8988T (cell line): ENCODE measurements at regions not wholly inside any gene's neighbourhood (a gene's known extent, or its start where the extent isn't known, plus 50 kb on each side); places are given as distances from the start of the nearest gene placed in this dataset.
"Not testable (repeated sequence)": the region's sequence is repeated elsewhere in the genome, so short reads cannot be mapped to it uniquely, and the experiment has no call there.

Source experiments
- DNase-seq: peaks from one replicate; pipeline ENCODE4 v3.0.0; 2011

DNA sequence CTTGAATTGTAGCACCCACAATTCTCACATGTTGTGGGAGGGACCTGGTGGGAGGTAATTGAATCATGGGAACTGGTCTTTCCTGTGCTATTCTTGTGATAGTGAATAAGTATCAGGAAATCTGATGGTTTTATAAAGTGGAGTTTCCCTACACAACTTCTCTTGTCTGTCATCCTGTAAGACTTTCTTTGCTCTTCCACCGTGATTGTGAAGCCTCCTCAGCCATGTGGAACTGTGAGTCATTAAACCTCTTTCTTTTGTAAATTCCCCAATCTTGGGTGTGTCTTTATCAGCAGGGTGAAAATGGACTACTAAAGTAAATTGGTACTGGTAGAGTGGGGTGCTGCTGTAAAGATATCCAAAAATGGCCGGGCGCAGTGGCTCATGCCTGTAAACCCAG, 215.6 kb downstream of the LIG4 start:
- DNase-seq, result no peak

DNA sequence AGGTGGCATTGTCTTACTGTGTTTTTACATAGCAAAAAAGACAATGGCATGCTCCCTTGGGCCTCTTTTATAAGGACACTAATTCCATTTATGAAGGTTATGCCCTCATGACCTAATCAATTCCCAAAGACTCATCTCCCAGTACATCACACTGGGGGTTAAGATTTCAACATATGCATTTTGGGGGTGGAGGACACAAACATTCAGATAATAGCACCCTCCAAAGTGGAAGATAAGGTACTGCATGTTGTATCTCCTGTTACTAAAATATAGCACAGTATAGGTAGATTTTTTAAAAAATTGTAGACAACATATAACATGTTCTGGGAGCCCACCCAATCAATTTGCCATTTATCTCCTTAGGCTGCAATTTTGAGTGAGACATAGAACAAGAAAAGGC, 221.2 kb downstream of the LIG4 start:
- DNase-seq, result no peak

- DNase-seq, result no peak
Measured at GRCh38 chr13:107993239-107993949, 221.9 kb downstream of the LIG4 start.

DNA sequence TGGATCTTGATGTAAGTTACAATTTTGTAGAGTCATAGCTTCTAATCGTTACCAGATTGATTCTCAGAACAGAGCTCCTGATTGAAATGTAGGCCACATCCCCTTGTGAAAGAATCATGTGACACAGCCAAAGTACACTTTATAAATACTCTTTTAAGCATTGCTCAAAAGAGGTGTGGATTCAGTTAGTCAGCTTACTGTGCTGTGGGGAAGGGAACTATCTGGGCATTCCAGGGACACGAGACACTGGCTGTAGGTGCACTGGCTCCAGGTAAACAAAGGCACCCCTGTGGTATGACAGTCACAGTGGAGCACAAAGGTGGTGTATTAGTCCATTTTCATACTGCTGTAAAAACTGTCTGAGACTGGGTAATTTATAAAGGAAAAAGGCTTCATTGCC, 222.8 kb downstream of the LIG4 start:
- DNase-seq, result no peak

DNA sequence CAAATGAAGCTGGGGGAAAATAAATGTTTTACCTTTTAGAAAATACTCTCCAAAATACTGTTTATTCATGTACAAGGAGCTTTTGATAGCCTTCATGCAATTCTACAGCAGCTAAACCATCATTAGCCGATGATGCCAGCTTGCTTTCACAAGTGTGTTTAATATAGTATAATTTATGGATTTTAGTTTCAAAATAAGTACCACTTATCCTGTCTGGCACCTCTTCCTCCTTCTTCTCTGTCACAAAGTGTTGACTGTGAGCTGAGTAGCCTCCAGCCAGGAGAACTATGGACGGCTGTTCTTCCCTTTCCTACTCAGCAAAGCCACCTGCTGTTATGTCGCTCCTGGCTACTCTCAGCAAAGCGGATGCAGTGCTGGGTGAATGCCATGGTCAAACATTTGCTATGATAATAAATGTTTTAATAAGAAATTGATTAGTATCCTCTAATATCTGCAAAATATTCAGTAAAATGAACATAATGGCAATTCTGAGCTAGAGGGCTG, 238.2 kb downstream of the LIG4 start:
- no peak for DNase-seq

DNA sequence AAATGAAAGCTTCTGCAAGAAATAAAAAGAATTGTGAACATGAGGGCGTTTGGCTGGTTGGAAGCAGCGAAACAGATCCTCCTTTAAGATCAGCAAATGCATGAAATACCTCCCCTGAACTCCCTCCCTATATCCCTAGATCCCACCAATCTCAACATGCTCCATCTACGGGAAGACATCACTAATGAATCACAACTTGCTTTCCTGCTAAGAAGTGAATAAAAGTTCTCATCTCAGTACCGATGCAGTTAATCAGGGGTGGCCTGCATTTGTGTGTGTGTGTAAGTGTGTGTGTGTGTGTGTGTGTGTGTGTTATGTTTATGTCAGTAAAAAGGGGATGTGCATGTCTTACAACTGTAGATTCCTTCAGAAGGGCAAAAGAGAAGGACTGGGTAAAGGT, 238.7 kb downstream of the LIG4 start:
- DNase-seq, result no peak

GRCh38 chr13:107974409-107974808, 240.9 kb downstream of the LIG4 start:
- no peak for DNase-seq

- no peak for DNase-seq
Measured at GRCh38 chr13:107969546-107969945, 245.8 kb downstream of the LIG4 start.

DNA sequence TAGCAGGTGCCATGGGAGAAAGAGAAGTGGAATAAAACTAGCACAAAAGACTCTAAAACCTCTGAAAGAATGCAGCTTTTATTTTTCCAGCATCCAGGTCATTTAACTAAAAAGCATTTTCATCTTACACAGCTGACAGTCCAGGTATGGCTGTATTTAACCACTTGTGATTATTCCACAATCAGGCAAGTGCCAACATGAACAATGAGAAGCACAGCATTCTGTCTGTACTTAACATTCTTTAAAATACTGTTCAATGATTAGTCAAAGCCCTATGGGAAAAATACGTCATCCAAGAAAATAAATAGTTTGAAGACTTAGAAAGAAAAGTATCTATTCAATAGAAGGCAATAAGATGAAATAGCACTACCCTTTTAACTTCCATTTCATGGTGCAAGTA, 246.9 kb downstream of the LIG4 start:
- DNase-seq, result no peak

- no peak for DNase-seq
Measured at GRCh38 chr13:107964395-107964794, 250.9 kb downstream of the LIG4 start.

DNA sequence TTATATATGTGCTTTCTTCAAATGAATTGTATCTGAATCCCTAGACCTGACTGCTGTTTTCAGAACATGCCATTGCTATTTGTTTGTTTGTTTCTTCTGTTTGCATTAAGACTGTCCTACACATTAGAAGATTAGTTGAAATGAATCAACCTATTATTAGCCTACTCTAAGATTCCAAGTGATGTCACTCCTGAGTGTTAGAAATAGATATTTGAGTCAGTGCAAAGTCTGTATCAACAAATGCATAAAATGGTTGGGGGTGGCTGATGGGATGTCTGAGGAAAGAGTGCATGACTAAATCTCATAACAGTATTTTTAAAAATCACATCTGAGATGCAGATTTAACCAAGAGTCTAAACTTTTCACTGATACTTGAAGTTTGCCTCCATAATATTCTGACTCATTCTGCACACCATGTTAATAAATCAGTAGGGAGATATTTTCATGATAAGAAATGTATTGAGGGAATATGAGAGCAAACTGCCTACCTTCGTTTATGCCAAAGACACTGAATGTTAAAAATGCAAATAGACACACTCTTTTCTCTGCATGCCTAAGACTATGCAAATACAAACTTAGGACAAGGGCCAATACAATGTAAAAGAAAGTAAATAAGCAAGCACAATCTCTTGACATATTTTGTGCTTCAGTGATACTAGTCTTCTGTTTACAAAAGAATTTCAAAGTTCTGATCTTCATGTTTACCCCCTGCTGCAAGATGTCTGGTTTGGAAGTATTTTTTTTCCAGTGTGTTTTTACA, 253.3 kb downstream of the LIG4 start:
- DNase-seq, result no peak

DNA sequence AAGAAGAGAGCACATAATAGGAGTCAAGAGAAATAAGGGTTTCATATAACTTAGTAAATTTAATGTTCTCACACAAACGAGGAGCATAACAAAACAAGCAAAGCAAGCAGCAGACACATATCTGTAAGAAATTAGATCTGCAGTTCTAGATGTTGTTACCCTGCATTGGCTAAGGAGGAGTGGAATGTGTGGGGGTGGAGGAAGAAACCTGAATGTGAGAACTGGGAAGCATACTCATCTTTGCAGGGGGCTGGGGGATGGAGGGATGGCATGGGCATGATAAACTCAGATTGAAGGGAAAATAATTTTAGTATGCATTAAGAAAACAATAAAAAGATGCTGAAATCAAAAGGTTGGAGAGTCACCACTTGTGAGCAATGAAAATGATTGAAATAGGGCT, 255.0 kb downstream of the LIG4 start:
- DNase-seq, result no peak

GRCh38 chr13:107956889-107957288, 258.4 kb downstream of the LIG4 start:
- no peak for DNase-seq

- DNase-seq, result no peak
Measured at GRCh38 chr13:107942030-107942617, 273.2 kb downstream of the LIG4 start.

GRCh38 chr13:107941345-107942029, 273.8 kb downstream of the LIG4 start:
- DNase-seq, result no peak

GRCh38 chr13:107937848-107938247, 277.5 kb downstream of the LIG4 start:
- no peak for DNase-seq

- DNase-seq, result no peak
Measured at GRCh38 chr13:107931056-107931455, 284.3 kb downstream of the LIG4 start.

DNA sequence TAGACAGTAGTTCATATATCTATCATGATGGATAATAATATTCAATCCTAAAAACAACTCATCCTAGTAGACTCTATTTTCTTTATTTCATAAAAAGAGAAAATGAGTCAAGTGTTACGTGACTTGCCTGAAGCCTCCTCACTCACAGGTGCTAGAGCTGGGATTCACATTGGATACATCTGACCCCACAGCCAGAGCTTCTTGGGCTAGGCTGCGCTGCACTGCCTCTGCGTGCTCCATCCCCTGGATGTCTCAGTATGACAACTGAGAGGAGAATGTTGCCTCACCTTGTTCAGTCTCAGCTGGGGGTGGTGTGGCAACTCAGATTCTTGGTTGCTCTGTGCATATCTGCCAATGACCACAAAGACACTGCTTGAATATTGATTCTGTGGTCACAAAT, 286.6 kb downstream of the LIG4 start:
- DNase-seq, result no peak

- no peak for DNase-seq
Measured at GRCh38 chr13:107927557-107927956, 287.8 kb downstream of the LIG4 start.

DNA sequence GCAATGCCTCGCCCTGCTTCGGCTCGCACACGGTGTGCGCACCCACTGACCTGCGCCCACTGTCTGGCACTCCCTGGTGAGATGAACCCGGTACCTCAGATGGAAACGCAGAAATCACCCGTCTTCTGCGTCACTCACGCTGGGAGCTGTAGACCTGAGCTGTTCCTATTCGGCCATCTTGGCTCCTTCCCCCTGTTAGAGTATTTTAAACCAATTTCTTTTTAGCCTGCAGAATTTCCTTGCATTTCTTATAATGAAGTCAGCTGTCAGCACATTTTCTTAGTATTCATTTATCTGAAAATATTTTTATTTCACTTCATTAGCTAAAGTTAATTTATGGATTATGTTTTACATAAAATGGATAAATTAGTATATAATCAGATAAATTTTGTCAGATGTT, 288.8 kb downstream of the LIG4 start:
- DNase-seq, result not testable (repeated sequence)

GRCh38 chr13:107916902-107917301, 298.4 kb downstream of the LIG4 start:
- not testable (repeated sequence) for DNase-seq

DNA sequence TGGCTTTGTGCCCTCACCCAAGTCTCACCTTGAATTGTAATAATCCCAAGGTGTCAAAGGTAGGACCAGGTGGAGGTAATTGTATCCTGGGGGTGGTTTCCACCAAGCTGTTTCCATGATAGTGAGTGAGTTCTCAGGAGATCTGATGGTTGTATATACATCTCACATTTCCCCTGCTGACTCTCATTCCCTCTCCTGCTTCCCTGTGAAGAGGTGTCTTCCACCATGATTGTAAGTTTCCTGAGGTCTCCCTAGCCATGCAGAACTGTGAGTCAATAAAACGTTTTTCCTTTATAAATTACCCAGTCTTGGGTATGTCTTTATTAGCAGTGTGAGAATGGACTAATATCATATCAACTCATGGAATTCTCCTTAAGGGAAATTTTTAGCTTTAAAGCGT, 302.6 kb downstream of the LIG4 start:
- DNase-seq, result no peak

DNA sequence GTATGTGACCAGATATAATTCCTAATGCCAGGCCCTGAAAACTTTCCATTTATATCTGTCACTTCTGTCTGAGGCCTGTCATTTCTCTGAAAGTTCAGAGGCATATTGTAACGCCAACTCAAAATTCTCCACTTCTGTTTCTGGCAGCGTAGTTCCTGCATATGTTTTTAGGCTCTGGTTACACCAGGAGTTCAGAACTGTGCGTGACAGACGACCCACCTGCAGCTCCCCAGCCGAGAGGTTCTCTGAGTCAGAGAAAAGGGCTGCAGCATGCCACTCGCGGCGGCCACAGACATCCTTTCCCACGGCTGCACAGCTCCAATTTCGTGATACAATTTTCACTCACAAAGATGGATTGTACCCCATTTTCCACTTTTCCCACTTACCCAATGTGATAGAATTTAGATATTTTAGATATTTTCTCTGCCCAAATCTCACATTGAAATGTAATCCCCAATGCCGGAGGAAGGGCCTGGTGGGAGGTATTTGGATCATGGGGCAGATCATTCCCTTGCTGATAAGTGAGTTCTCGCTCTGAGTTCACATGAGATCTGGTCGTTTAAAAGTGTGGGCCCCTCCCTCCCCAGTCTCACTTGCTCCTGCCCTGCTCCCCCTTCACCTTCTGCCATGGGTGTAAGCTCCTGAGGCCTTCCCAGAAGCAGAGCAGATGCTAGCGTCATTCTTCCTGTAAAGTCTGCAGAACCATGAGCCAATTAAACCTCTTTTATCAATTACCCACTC, 308.1 kb downstream of the LIG4 start:
- DNase-seq, result no peak
